RPMI7951 (cell line): ENCODE measurements at regions not wholly inside any gene's neighbourhood (a gene's known extent, or its start where the extent isn't known, plus 50 kb on each side); places are given as distances from the start of the nearest gene placed in this dataset.
A peak's percentile ranks its signal among the peaks of the same experiment; 100 is the strongest.
"Not testable (repeated sequence)": the region's sequence is repeated elsewhere in the genome, so short reads cannot be mapped to it uniquely, and the experiment has no call there.

ENCODE experiments used
- DNase-seq: peaks from one replicate; pipeline ENCODE4 v3.0.0-alpha.2; 2012; ENCODE audit warnings: low read depth

DNA sequence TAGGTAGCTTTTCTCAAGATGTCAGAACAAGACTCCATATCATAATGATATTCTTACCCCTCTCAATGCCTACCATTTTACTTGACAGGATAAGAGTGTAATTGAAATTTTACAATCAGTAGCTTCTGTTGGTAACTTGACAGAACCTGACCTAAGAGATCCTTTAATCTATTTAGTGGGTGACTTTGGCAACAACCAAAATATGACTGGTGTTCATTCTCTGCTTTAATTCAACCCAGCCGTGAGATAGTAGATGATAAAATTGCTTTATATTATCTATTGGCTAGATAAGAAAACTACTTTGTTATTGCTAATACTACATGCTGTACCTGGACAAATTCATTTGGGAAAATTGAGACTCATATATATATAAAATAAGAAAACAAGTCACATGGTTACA lies 770.2 kb upstream of the NXPH2 start:
- no peak for DNase-seq

DNA sequence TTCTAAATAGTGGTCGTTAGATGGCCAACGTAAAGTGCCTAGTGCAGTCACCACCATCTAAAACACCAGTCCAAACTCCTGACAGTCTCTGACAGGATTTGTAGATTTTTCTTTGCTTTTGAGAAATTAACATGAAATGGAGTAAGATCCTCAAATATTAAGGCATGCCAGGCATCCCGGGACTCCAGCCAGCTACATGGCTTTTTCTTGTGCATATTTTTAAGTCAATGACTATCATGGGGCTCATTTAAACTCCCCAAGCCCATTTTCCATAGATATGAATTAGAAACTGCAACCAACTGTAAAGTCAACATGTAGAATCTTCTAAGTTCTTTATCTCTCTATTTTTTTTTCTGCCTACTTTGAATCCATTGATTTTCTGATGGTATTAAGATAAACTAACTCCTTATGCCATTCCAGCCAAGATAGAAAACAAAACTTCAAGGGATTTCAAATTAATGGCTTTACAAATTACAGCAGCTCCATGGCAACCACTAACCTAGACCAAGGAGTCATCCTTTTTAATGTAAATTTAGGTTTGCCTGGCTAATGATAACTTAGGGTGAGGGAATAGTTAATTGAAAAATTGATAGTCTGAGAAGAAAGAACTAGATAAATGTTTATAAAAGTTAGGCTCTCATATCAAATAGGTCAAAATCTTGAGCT lies 764.1 kb upstream of the NXPH2 start:
- no peak for DNase-seq

DNA sequence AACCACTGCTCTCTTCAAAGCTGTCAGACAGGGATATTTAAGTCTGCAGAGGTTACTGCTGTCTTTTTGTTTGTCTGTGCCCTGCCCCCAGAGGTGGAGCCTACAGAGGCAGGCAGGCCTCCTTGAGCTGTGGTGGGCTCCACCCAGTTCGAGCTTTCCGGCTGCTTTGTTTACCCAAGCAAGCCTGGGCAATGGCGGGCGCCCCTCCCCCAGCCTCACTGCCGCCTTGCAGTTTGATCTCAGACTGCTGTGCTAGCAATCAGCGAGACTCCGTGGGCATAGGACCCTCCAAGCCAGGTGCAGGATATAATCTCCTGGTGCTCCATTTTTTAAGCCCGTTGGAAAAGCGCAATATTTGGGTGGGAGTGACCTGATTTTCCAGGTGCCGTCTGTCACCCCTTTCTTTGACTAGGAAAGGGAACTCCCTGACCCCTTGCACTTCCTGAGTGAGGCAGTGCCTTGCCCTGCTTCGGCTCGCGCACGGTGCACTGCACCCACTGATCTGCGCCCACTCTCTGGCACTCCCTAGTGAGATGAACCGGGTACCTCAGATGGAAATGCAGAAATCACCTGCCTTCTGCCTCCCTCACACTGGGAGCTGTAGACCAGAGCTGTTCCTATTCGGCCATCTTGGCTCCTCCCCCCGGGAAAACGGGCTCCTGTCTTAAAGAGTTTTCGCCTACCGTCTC lies 758.3 kb upstream of the NXPH2 start:
- not testable (repeated sequence) for DNase-seq

DNA sequence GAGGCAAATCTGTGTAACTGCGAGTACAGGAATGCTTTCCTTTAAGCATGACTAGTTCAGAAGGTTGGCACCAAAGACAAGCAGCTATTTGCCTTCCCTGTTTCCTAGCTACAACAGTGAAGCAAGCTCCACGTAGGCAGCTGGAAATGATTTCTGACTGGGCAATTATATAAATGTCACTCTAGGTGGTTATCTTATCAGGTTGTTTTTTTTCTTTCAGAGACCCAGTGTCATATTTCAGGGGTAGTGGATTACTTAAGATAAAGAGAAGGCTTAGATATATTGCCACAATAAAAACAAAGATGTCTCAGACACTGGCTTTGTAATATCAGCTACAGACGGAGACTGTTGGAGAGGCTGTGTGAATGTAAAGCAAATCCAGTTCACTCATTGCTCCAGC lies 748.9 kb upstream of the NXPH2 start:
- DNase-seq, result no peak

DNA sequence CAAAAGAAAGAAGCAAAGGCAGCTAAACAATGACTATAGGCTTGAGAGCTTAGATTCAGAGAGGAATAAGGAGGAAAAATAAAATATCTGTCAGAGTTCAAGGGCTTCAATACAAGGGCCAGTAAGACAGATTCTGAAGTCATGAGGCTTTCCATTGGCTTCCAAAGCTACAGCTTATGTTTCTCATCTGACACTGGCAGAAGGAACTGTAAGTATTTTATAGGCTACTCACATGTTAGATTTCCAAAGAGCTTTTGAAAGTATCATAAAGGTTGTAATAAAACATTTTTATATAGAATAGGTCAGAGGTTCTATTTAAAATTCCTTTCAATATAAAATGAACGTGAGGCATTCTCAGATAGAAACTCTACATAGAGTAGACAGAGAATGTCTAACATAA lies 746.6 kb upstream of the NXPH2 start:
- no peak for DNase-seq

DNA sequence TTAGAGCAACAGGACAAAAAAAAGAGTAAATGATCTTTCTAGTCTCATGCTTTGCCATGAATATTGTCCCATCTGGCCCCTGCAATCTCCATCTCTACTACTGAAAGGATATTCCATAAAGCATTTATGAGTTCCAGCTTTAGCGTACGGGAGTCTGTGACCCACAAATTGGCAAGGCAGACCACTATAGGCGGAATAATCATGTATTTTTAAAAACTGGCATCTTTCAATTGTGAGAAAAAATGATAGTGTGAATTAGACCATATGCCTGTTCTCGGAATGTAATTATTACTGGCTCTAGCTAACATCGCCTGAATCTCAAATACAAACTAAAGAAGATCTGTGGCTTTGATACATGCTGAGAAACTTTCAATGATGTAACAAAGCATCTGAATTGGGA lies 738.1 kb upstream of the NXPH2 start:
- no peak for DNase-seq

DNA sequence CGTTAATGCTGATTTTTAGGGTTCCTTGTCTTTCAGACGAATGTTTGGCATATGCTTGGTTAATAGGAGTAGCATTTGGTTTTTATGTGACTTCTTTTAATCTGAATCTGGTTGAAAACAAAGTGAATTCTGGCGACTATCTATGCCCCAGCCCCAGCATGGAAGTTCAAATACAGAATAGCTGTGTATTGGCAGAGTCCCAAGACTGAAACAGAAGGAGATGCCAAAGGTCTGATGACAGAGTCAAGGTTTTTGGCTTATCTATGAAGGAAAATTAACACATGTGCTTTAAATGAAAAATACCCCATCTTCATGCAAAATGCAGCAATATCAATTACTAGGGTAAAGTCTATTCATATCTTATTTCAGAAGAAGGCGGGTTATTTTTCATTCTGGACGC lies 734.8 kb upstream of the NXPH2 start:
- no peak for DNase-seq

DNA sequence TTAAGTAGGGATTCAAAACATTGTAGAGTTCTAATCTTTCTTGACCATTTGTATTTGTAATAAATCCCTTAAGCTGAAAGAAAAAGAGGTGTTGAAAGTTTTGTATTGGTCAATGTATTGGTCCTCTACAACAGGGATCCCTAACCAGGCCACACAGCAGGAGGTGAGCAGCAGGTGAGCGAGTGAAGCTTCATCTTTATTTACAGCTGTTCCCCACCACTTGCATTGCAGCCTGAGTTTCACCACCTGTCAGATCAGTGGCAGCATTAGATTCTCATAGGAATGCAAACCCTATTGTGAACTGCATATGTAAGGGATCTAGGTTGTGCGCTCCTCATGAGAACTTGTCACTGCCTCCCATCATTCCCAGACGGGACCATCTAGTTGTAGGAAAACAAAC lies 715.7 kb upstream of the NXPH2 start:
- no peak for DNase-seq

DNA sequence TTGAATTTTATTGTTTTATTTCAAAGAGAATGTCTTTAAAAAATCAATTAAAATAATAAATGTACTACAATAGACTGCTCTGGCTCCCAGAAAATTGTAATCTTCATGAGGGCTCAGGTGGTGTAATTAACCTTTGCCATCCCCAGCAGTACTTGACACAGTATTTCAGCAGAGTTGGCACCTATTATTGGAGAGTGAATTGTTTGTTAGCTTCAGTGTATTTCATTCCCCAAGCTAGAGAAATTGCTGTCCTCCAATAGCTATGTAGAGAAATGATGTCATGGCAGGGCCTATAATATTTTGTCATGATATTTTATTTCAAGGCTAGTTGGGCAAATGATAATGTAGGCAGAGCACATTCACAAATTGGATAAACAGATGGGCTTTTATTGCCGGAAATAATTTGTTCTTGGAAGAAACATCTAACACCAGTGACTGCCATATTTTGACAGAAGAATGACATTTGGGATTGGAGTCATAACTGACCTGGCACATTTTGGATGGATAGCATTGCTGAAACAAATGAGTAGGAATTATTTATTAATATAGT lies 712.0 kb upstream of the NXPH2 start:
- DNase-seq, result no peak

DNA sequence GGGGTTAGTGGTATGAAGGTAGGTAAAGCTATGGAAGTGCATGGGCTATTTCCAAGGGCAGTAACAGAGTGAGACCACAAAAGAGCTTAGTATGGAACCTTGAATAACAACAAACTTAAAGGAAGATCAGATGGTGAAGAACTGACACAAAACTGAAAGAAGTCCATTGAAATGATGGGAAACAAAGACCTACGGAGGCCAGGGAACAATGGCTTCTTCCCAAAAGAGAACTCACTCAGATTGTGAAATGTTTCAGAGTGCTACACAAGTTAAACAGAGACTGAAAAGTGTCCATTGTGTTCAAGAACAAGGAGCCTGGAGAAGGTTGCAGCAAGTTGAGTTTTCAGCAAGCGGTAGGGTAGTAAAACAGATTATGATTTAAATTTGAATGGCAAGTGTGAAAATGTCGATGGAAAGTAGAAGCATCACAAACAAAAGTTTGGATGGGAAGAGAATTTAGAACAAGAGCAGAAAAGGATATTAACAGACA lies 700.0 kb upstream of the NXPH2 start:
- no peak for DNase-seq

DNA sequence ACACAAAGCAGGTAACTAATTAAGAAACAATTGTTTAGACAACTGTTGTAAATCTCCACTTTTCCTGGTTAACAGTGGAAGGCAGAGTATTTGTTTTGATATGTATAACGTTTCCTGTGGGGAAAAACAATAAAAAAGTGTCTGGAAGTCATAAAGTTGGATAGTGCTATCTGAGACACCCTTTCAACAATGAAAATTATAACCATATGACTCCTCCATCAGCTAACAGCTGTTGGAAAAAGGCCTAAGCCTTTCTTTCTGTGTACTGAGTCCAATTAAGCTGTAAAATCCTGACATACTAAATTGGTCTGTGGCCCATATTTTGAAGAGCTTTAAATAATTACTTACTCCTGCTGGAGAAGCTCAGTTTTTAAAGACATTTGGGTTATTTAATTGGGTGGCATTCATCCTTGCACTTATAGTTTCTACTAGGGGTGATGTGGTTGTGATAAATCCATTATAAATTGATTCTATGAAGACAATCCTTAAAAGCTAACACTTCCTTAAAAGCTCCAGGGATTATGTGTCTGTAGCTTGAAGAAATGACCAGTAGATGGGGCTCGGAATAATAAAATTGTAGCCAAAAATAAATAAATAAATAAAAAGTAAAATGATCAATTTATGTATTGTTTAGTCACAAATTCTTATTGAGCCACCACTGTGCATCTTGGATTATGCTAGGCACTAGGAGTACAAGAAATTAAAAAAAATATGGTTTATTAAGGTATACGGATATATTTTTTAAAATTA lies 698.1 kb upstream of the NXPH2 start:
- DNase-seq, result no peak

DNA sequence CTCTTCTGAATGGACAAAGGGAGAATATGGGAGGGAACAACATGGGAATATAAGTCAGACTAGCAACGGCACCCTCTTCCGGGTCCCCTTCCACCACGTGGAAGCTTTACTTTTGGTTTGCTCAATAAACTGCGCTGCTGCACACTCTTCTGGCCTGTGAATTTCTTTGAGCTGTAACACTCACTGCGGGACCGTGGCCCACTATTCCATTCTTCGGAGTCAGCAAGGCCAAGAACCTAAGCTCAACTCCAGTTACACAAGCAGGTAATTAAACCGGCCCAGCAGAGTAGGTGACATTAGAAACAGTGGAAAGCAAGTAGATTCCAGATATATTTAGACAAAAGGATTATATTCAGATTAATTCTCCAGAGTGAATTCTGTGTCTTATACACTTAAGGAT lies 697.4 kb upstream of the NXPH2 start:
- no peak for DNase-seq

DNA sequence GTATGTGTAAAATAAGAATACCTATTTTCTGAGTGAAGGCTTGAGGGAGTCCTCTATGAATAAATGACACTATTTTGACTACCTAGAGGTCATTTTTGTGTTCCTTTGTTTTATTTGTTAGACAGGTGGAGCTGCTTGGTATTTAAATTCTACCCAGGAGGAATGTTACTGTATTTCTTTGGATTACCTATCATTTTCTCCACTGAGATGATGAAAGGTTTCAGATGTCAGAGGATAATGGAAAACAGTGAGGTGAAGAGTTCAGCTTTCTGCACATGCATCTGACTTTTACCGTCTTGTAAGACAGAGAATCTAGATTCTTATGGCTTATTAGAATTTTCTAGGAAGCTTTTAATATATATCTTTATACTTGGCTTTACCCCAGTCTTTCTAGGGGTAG lies 689.8 kb upstream of the NXPH2 start:
- DNase-seq, result no peak

DNA sequence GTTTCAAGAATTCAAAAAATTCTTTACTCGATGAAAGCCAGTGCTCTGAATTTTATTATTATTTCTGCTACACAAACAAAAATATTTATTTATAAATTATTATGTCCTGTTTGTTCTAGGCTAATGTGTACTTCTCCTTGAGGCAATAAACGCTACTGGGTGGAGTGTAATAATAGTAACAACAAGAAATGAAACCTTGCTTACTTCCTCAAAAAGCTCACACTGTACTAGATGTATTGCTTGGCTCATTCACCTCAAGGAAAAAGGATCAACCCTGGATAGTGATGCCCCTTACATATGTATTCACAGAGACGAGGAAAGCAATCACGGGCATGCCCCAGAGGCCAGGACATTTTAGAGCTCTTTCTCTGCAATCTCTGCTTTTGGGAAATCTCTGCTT lies 685.6 kb upstream of the NXPH2 start:
- DNase-seq, result no peak

DNA sequence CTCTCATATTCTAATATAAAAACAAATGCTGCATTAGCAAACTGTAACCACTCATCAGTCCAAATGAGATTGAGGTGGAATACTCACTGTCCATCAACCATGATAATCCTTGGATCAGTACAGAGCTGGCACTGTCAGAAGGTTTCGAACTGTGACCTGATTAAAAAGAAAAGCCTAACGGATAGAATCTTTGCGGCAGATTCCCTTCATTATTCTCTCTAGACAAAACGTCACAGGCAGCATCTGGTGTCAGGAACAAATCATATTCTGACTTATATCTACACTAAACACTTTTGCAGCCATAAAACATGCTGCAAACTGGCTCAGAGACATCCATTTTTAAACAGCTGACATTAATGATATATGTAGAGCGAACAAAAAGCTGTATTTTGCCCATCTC lies 677.7 kb upstream of the NXPH2 start:
- no peak for DNase-seq

DNA sequence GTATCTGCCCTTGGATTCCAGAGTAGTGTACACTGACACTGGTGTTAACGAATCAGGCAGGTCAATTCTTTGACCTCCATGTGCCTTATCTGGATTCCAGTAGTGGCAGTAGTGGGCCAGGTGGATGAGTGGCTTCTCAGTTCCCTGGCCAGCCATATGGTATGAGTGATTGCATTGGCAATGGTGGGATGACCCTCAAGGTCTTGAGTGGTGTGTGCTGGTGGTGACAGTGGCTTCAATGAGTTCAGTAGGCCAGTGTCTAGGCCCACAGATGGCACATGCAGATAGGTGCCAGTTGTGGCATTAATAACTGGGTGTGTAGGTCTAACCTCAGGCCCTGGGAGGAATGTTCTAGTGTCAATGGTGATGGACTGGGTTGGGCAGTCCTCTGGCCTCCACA lies 674.1 kb upstream of the NXPH2 start:
- DNase-seq, result no peak

DNA sequence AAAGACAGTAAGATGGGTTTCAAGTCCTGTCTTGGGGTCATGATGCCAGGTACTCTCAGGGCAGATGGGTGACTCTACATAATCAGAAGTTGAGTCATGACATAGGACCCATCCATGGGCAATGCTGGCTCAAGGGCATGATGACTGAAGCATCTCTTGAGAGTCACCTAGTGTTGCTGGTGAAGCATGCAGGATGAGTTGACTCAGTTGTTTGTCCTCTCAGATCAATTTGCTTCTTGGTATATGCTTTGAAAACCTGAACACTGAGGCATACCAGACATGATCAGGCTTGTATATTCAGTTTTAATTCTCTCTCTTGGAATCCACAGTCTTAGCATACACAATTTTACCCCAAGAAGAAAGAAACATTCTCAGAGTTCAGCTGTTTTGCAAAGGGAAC lies 658.9 kb upstream of the NXPH2 start:
- DNase-seq, result no peak

DNA sequence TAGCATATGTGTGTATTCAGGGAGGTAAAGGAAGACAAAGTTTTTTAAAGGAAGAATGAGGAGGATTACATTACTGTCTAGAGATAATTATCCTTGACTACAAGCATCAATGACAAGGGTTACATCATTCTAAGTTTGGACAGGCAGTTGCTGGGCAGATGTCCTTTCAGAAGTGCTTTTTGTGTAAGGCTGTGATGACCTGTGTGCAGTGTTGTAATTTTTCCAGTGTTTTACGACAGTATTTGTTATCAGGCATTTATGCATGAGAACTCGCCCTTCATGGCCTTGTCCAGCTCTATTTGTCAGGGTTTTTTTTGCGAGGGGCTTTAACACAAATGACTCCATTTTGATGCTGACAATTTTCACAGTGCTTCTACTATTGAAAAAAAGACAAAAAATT lies 658.3 kb upstream of the NXPH2 start:
- DNase-seq, result no peak

DNA sequence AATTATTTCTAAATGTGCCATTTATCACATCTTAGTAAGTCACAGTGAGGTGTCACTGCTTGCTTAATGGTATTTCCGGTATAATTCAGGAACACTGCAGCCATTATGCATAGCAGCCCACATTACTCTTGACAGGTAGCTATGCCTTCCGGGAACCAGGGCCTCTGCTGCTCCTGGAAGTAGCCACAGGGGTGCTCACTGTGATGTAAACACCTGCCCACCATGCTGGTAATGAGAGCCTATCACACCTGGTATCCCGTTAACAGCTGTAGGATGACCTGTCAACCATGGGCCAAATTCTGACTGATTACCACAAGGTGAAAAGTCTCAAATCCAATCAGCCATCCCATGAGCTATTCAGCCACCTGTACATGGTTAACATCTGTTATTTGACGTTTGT lies 647.0 kb upstream of the NXPH2 start:
- DNase-seq, result no peak

DNA sequence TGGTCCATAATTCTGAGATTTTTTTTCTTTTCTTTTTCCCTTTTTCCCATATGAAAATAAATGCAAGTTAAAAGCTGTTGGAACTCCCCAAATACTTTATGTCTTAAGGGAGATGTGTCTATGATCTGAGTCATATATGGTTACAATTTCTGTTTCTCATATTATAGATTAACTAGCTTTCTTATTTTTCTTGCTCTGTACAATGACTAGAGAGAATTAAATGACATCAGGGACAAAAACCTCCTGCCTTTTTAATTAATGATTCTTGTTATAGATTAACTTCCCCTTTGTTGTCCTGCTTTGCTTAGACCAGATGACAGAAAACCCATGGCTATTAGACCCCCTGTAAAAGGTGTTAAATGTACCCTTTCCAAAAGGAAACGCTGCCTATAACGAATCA lies 643.9 kb upstream of the NXPH2 start:
- no peak for DNase-seq

DNA sequence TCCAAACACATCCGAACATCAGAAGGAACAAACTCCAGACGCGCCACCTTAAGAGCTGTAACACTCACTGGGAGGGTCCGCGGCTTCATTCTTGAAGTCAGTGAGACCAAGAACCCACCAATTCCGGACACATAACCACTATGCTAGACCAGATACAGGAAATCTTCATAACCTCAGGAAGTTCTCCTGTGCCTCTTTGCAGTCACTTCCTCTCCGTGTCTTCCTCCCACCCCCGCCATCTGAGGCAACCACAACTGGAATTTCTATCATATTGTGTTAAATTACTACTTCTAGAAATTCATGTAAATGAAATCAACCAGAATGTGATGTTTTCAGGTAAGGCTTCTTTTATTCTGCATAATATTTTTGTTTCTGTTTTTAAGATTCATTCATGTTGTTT lies 631.0 kb upstream of the NXPH2 start:
- DNase-seq, result peak; percentile 11

DNA sequence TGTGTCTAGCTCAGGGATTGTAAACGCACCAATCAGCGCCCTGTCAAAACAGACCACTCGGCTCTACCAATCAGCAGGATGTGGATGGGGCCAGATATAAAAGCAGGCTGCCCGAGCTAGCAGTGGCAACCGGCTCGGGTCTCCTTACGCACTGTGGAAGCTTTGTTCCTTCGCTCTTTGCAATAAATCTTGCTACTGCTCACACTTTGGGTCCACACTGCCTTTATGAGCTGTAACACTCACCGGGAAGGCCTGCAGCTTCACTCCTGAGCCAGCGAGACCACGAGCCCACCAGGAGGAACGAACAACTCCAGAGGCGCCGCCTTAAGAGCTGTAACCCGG lies 630.6 kb upstream of the NXPH2 start:
- peak; percentile 17 for DNase-seq
